HCT116 (cell line): ENCODE measurements at regions not wholly inside any gene's neighbourhood (a gene's known extent, or its start where the extent isn't known, plus 50 kb on each side); places are given as distances from the start of the nearest gene placed in this dataset.

Source experiments
- ATAC-seq: fragments of 200-7000 bp; cut with Tn5 transposase; 2 replicates; pipeline ENCODE4 v1.9.1; 2020; ENCODE audit warnings: mild to moderate bottlenecking, moderate library complexity
- BruUV-seq: library from RNA; stranded (reverse); fragments of 400-500 nt; replicated peaks from 2 replicates; lab custom pipeline; 2021; lab: Mats Ljungman, UMichigan
- CTCF ChIA-PET: fragments of 300-600 bp; sonication (Branson Sonifier 250); formaldehyde crosslinking; loops from one replicate; lab custom pipeline; 2021; ENCODE audit warnings: antibody characterized with exemption; lab: Charles Lee
- POLR2A ChIA-PET: fragments of 300-600, 350-600 bp; sonication (Branson Sonifier 250); formaldehyde crosslinking; loops from one replicate; lab custom pipeline; 2021; ENCODE audit warnings: antibody characterized with exemption; lab: Charles Lee
- RAD21 ChIA-PET, 2 experiments: fragments of 300-600 bp; sonication (Branson Sonifier 250); formaldehyde crosslinking; loops; one replicate each; lab custom pipeline; 2023; ENCODE audit warnings: low total read pairs in 2 of 2; ENCODE audit not compliant: uncharacterized antibody in 2 of 2, unreplicated experiment in 2 of 2, low non-redundant PET in 1 of 2; lab: Charles Lee
- DNase-seq: peaks from one replicate; pipeline ENCODE4 v3.0.0-alpha.2; 2010; ENCODE audit warnings: low read depth, low spot score
- H2AFZ ChIP-seq: fragments of 200-600 bp; shearing (Covaris generic), sonication (generic); 2 replicates; pipeline ENCODE4 v1.6.1; 2017; ENCODE audit warnings: low read depth, mixed run types, mixed read lengths, antibody characterized with exemption, low read length; ENCODE audit not compliant: poor library complexity, severe bottlenecking
- H3K27ac ChIP-seq: 2 replicates; pipeline ENCODE4 v1.5.1; 2012; ENCODE audit warnings: low read depth, low read length
- H3K27me3 ChIP-seq: fragments of 200-600 bp; sonication (generic); 2 replicates; pipeline ENCODE4 v1.6.1; 2016; ENCODE audit warnings: mixed run types, low read length, mixed read lengths; ENCODE audit not compliant: insufficient read depth
- H3K36me3 ChIP-seq, 2 experiments: fragments of 200-500 bp in 1 of 2; fragments of 200-600 bp in 1 of 2; sonication (Bioruptor generic) in 1 of 2; sonication (generic) in 1 of 2; 2 replicates each; pipeline versions ENCODE4 v1.5.1 to v1.6.1; 2014 to 2016; ENCODE audit warnings: low read length in 2 of 2, inconsistent platforms in 1 of 2, mixed read lengths in 1 of 2, mixed run types in 1 of 2; ENCODE audit not compliant: insufficient read depth in 2 of 2, control insufficient read depth in 1 of 2
- H3K4me1 ChIP-seq, 2 experiments: fragments of 200-600 bp in 1 of 2; sonication (generic) in 1 of 2; 2 replicates each; pipeline versions ENCODE4 v1.5.1 to v1.6.1; 2012 to 2017; ENCODE audit warnings: low read length in 2 of 2, inconsistent platforms in 1 of 2, mild to moderate bottlenecking in 1 of 2, mixed read lengths in 1 of 2, mixed run types in 1 of 2, moderate library complexity in 1 of 2; ENCODE audit not compliant: insufficient read depth in 2 of 2, control insufficient read depth in 1 of 2
- H3K4me2 ChIP-seq: fragments of 200-600 bp; sonication (generic); 2 replicates; pipeline ENCODE4 v1.6.1; 2017; ENCODE audit warnings: mixed run types, low read length, mixed read lengths
- H3K4me3 ChIP-seq, 2 experiments: fragments of 200-600 bp in 1 of 2; sonication (generic) in 1 of 2; replicated peaks in 1 of 2; 2 replicates each; pipeline ENCODE4 v1.5.1; 2011 to 2016; ENCODE audit warnings: low read length in 2 of 2, control low read depth in 1 of 2, low read depth in 1 of 2, mild to moderate bottlenecking in 1 of 2, mixed read lengths in 1 of 2, mixed run types in 1 of 2
- H3K79me2 ChIP-seq: fragments of 200-600 bp; sonication (generic); 2 replicates; pipeline ENCODE4 v1.6.1; 2017; ENCODE audit warnings: mild to moderate bottlenecking, mixed run types, low read length, moderate library complexity, mixed read lengths; ENCODE audit not compliant: insufficient read depth
- H3K9ac ChIP-seq: fragments of 200-600 bp; sonication (generic); 2 replicates; pipeline ENCODE4 v1.6.1; 2016; ENCODE audit warnings: low read length, mixed read lengths
- H3K9me2 ChIP-seq: fragments of 200-600 bp; sonication (generic), shearing (Covaris generic); 2 replicates; pipeline ENCODE4 v1.6.1; 2017; ENCODE audit warnings: mixed run types, mild to moderate bottlenecking, moderate library complexity; ENCODE audit not compliant: insufficient read depth
- H3K9me3 ChIP-seq, 2 experiments: fragments of 200-500 bp in 1 of 2; fragments of 200-600 bp in 1 of 2; sonication (Bioruptor generic) in 1 of 2; sonication (generic) in 1 of 2; 2 replicates each; pipeline ENCODE4 v1.6.1; 2014 to 2017; ENCODE audit warnings: low read length in 2 of 2, mixed read lengths in 2 of 2, inconsistent platforms in 1 of 2, low read depth in 1 of 2, mild to moderate bottlenecking in 1 of 2, mixed run types in 1 of 2, moderate library complexity in 1 of 2; ENCODE audit not compliant: control insufficient read depth in 1 of 2, insufficient read depth in 1 of 2
- H4K20me1 ChIP-seq: fragments of 200-600 bp; sonication (generic), shearing (Covaris generic); 2 replicates; pipeline ENCODE4 v1.6.1; 2017; ENCODE audit warnings: mixed run types, mild to moderate bottlenecking, moderate library complexity; ENCODE audit not compliant: insufficient read depth
- ATF3 ChIP-seq: IDR thresholded peaks from 2 replicates; pipeline ENCODE4 v1.6.1; 2012
- CBX3 ChIP-seq: IDR thresholded peaks from 2 replicates; pipeline ENCODE4 v1.6.1; 2012; ENCODE audit warnings: low read depth
- CEBPB ChIP-seq: IDR thresholded peaks from 2 replicates; pipeline ENCODE4 v1.6.1; 2012; ENCODE audit warnings: low read depth
- EGR1 ChIP-seq: IDR thresholded peaks from 2 replicates; pipeline ENCODE4 v1.6.1; 2012; ENCODE audit warnings: low read depth
- ELF1 ChIP-seq: IDR thresholded peaks from 2 replicates; pipeline ENCODE4 v1.6.1; 2012; ENCODE audit warnings: low read depth, borderline replicate concordance
- EZH2 ChIP-seq: fragments of 200-600 bp; sonication (generic); IDR thresholded peaks from 2 replicates; pipeline ENCODE4 v1.6.1; 2017; ENCODE audit warnings: antibody characterized with exemption, mixed run types
- EZH2phosphoT487 ChIP-seq: fragments of 200-600 bp; IDR thresholded peaks from 2 replicates; pipeline ENCODE4 v1.6.1; 2018; ENCODE audit warnings: antibody characterized with exemption, borderline replicate concordance
- FOSL1 ChIP-seq: IDR thresholded peaks from 2 replicates; pipeline ENCODE4 v1.6.1; 2012; ENCODE audit warnings: low read depth
- POLR2A ChIP-seq: IDR thresholded peaks from 2 replicates; pipeline ENCODE4 v1.7.0; 2011; ENCODE audit warnings: borderline replicate concordance; ENCODE audit not compliant: insufficient read depth, insufficient read length; ENCODE audit errors: extremely low read depth
- POLR2AphosphoS5 ChIP-seq: IDR thresholded peaks from 2 replicates; pipeline ENCODE4 v1.6.1; 2011; ENCODE audit warnings: mild to moderate bottlenecking, low read depth, low read length, moderate library complexity
- RAD21 ChIP-seq: IDR thresholded peaks from 2 replicates; pipeline ENCODE4 v1.6.1; 2012; ENCODE audit warnings: low read depth, mild to moderate bottlenecking
- REST ChIP-seq: IDR thresholded peaks from 2 replicates; pipeline ENCODE4 v1.6.1; 2012; ENCODE audit warnings: low read depth
- SIN3A ChIP-seq: IDR thresholded peaks from 2 replicates; pipeline ENCODE4 v1.6.1; 2012; ENCODE audit warnings: low read depth
- SRF ChIP-seq: IDR thresholded peaks from 2 replicates; pipeline ENCODE4 v1.6.1; 2012; ENCODE audit warnings: low read depth
- YY1 ChIP-seq: IDR thresholded peaks from 2 replicates; pipeline ENCODE4 v1.6.1; 2011; ENCODE audit warnings: low read length, low read depth, moderate library complexity, mild to moderate bottlenecking; ENCODE audit not compliant: insufficient replicate concordance; ENCODE audit errors: extremely low read depth
- ZNF274 ChIP-seq: fragments of 200-500 bp; sonication (Bioruptor generic); IDR thresholded peaks from 2 replicates; pipeline ENCODE4 v1.6.1; 2014; ENCODE audit warnings: mild to moderate bottlenecking, low read depth, low read length, inconsistent platforms
- intact Hi-C: fragments of 100-400 bp; cut with micrococcal nuclease; formaldehyde crosslinking; loops from 2 replicates; pipeline ENCODE4 v1.10.0; 2022
- TF ChIP-seq, protein P1 (sequence below): IDR thresholded peaks from 2 replicates; pipeline ENCODE4 v1.6.1; 2011; ENCODE audit warnings: mild to moderate bottlenecking, low read length, moderate library complexity; ENCODE audit not compliant: insufficient replicate concordance; ENCODE audit errors: extremely low read depth
- TF ChIP-seq, protein P2 (sequence below): IDR thresholded peaks from 2 replicates; pipeline ENCODE4 v1.6.1; 2012
- TF ChIP-seq, protein P3 (sequence below), 3 experiments: fragments of 200-600 bp in 1 of 3; sonication (generic) in 1 of 3; IDR thresholded peaks in 2 of 3; conservative IDR thresholded peaks in 1 of 3; 2 replicates each; pipeline ENCODE4 v1.5.1; 2012 to 2017; ENCODE audit warnings: low read depth in 2 of 3, low read length in 2 of 3, antibody characterized with exemption in 1 of 3, borderline replicate concordance in 1 of 3, control low read depth in 1 of 3, mild to moderate bottlenecking in 1 of 3, mixed read lengths in 1 of 3, mixed run types in 1 of 3, moderate library complexity in 1 of 3; ENCODE audit not compliant: insufficient read depth in 1 of 3

DNA sequence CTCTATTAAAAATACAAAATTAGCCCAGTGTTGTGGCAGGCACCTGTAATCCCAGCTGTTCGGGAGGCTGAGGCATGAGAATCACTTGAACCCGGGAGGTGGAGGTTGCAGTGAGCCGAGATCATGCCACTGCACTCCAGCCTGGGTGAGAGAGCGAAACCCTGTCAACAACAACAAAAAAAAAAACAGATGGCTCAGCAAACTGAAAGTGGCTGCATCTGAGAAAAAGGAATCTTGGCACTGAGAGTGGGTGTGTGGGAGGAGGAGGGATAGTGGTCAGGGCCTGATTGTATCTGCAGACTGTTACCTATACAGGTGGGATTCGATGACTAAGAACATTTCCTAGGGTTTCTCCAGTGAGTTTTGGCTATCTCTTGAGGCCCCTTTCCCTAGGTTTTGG is 122.2 kb upstream of the BARHL2 start:
- H3K9ac ChIP-seq = no peak overlapping the region
- H3K79me2 ChIP-seq = no peaks in the 10 kb centered on the region
- H3K27ac ChIP-seq = no peak overlapping the region
- TF ChIP-seq SIN3A (no peak), REST (no peak), EZH2phosphoT487 (no peak), POLR2AphosphoS5 (no peak), CEBPB (no peak), YY1 (no peak), RAD21 (no peak), EZH2 (no peak), EGR1 (no peak), CBX3 (no peak), FOSL1 (no peak), ATF3 (no peak), ZNF274 (no peak), POLR2A (no peak), SRF (no peak), ELF1 (no peak)
- TF ChIP-seq, protein P1, sequence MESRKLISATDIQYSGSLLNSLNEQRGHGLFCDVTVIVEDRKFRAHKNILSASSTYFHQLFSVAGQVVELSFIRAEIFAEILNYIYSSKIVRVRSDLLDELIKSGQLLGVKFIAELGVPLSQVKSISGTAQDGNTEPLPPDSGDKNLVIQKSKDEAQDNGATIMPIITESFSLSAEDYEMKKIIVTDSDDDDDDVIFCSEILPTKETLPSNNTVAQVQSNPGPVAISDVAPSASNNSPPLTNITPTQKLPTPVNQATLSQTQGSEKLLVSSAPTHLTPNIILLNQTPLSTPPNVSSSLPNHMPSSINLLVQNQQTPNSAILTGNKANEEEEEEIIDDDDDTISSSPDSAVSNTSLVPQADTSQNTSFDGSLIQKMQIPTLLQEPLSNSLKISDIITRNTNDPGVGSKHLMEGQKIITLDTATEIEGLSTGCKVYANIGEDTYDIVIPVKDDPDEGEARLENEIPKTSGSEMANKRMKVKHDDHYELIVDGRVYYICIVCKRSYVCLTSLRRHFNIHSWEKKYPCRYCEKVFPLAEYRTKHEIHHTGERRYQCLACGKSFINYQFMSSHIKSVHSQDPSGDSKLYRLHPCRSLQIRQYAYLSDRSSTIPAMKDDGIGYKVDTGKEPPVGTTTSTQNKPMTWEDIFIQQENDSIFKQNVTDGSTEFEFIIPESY = no peak
- TF ChIP-seq, protein P2, sequence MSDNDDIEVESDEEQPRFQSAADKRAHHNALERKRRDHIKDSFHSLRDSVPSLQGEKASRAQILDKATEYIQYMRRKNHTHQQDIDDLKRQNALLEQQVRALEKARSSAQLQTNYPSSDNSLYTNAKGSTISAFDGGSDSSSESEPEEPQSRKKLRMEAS = no peak
- TF ChIP-seq, protein P3, sequence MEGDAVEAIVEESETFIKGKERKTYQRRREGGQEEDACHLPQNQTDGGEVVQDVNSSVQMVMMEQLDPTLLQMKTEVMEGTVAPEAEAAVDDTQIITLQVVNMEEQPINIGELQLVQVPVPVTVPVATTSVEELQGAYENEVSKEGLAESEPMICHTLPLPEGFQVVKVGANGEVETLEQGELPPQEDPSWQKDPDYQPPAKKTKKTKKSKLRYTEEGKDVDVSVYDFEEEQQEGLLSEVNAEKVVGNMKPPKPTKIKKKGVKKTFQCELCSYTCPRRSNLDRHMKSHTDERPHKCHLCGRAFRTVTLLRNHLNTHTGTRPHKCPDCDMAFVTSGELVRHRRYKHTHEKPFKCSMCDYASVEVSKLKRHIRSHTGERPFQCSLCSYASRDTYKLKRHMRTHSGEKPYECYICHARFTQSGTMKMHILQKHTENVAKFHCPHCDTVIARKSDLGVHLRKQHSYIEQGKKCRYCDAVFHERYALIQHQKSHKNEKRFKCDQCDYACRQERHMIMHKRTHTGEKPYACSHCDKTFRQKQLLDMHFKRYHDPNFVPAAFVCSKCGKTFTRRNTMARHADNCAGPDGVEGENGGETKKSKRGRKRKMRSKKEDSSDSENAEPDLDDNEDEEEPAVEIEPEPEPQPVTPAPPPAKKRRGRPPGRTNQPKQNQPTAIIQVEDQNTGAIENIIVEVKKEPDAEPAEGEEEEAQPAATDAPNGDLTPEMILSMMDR (IDR thresholded peaks at IDR 0.05 in 2 of 3, conservative IDR thresholded peaks at IDR 0.05 in 1 of 3; ENCODE audit: borderline replicate concordance in 1 of 3, insufficient read depth in 1 of 3, low read depth in 2 of 3, low read length in 2 of 3) = no peak
- DNase-seq = no peak
- BruUV-seq = no TSS peak
- H2AFZ ChIP-seq = no peak overlapping the region
- H3K9me2 ChIP-seq = no peaks in the 10 kb centered on the region
- H3K4me1 ChIP-seq = no peaks in the 10 kb centered on the region
- H3K4me3 ChIP-seq = no peak overlapping the region
- no peaks in the 10 kb centered on the region for H3K36me3 ChIP-seq
- ChIA-PET RAD21 (no interaction called here), CTCF (no interaction called here), POLR2A (no interaction called here)
- no peaks in the 10 kb centered on the region for H3K27me3 ChIP-seq
- no peaks in the 10 kb centered on the region for H4K20me1 ChIP-seq
- H3K4me2 ChIP-seq = no peak overlapping the region
- H3K9me3 ChIP-seq = no peaks in the 10 kb centered on the region
- no peak for ATAC-seq
- intact Hi-C loops = no loop called here
